HepG2 (cell line): ENCODE measurements at regions not wholly inside any gene's neighbourhood (a gene's known extent, or its start where the extent isn't known, plus 50 kb on each side); places are given as distances from the start of the nearest gene placed in this dataset.
A peak's percentile ranks its signal among the peaks of the same experiment; 100 is the strongest.

ENCODE experiments used
- IKZF4 ChIP-seq: sonication (generic); formaldehyde crosslinking; IDR thresholded peaks from 2 replicates; pipeline ENCODE4 v1.5.1; 2020; ENCODE audit warnings: borderline replicate concordance, mild to moderate bottlenecking, low read depth, missing genetic modification reagents; ENCODE audit errors: not compliant biosample characterization
- NFYC ChIP-seq: IDR thresholded peaks from 2 replicates; pipeline ENCODE4 v1.6.1; 2016; ENCODE audit warnings: missing genetic modification reagents, missing compliant biosample characterization
- ZC3H13 ChIP-seq: sonication (generic); formaldehyde crosslinking; IDR thresholded peaks from 2 replicates; pipeline ENCODE4 v1.8.1; 2023; ENCODE audit warnings: mild to moderate bottlenecking, missing genetic modification reagents, moderate library complexity
- ZNF17 ChIP-seq: sonication (generic); formaldehyde crosslinking; IDR thresholded peaks from 2 replicates; pipeline ENCODE4 v1.5.0; 2020; ENCODE audit warnings: mild to moderate bottlenecking, missing genetic modification reagents
- ZNF329 ChIP-seq: sonication (generic); formaldehyde crosslinking; IDR thresholded peaks from 2 replicates; pipeline ENCODE4 v1.9.0; 2021; ENCODE audit warnings: low read depth, mild to moderate bottlenecking, missing genetic modification reagents
- ZNF430 ChIP-seq: sonication (generic); formaldehyde crosslinking; IDR thresholded peaks from 2 replicates; pipeline ENCODE4 v1.9.0; 2021; ENCODE audit warnings: mild to moderate bottlenecking, missing genetic modification reagents
- ZNF747 ChIP-seq: sonication (generic); formaldehyde crosslinking; IDR thresholded peaks from 2 replicates; pipeline ENCODE4 v1.8.1; 2023; ENCODE audit warnings: missing genetic modification reagents, mild to moderate bottlenecking, borderline replicate concordance
- TF ChIP-seq, protein P1 (sequence below): sonication (generic); formaldehyde crosslinking; IDR thresholded peaks from 2 replicates; pipeline ENCODE4 v1.4.0; 2020; ENCODE audit warnings: missing genetic modification reagents, borderline replicate concordance
- TF ChIP-seq, protein P2 (sequence below): sonication (generic); formaldehyde crosslinking; IDR thresholded peaks from 2 replicates; pipeline ENCODE4 v1.5.0; 2020; ENCODE audit warnings: mild to moderate bottlenecking, missing genetic modification reagents, moderate library complexity
- TF ChIP-seq, protein P3 (sequence below): sonication (generic); formaldehyde crosslinking; IDR thresholded peaks from 2 replicates; pipeline ENCODE4 v1.5.0; 2020; ENCODE audit warnings: mild to moderate bottlenecking, missing genetic modification reagents, borderline replicate concordance
- TF ChIP-seq, protein P4 (sequence below): IDR thresholded peaks from 2 replicates; pipeline ENCODE4 v1.6.1; 2016; ENCODE audit warnings: low read depth, control low read depth
- TF ChIP-seq, protein P5 (sequence below): IDR thresholded peaks from 2 replicates; pipeline ENCODE4 v1.6.1; 2016; ENCODE audit warnings: missing biosample characterization, missing genetic modification reagents, low read depth
- TF ChIP-seq, protein P6 (sequence below): sonication (generic); formaldehyde crosslinking; IDR thresholded peaks from 2 replicates; pipeline ENCODE4 v1.5.0; 2020; ENCODE audit warnings: mild to moderate bottlenecking, missing genetic modification reagents, borderline replicate concordance

DNA sequence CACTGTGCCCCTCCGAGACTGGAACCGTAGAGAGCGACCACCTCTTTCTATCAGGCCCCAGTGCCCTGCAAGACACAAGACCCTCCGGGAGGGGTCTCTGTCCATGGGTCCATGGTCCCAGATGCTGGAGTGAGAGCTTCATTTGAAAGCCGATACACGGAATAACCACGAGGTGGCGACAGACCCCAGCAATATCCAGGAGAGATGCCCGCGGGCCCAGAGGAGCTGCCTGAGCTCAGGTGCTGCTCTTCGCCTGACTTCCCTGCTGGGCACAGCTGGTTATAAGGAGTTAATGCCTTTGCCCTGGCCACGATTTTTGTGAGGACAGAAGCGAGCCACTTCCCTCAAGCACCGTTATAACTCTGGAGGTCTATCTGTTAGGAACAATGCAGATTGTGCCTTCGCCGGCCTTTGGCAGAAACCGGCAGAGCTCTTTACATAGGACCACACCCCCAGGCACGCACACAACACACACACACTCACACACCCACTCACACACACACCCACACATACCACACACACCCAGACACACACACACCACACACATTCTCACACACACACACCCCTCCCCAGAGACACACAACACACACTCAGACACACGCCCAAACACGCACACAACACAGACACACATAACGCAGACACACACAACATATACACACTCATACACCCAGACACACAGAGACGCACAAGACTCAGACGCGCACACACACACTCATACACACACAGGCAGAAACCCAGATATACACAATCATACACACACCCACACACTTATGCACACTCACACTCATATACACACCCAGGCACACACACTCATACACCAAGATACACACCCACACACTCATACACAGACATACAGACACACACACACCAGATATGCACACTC lies 436.4 kb downstream of the SOX9 start (continued):
- TF ChIP-seq, protein P1, sequence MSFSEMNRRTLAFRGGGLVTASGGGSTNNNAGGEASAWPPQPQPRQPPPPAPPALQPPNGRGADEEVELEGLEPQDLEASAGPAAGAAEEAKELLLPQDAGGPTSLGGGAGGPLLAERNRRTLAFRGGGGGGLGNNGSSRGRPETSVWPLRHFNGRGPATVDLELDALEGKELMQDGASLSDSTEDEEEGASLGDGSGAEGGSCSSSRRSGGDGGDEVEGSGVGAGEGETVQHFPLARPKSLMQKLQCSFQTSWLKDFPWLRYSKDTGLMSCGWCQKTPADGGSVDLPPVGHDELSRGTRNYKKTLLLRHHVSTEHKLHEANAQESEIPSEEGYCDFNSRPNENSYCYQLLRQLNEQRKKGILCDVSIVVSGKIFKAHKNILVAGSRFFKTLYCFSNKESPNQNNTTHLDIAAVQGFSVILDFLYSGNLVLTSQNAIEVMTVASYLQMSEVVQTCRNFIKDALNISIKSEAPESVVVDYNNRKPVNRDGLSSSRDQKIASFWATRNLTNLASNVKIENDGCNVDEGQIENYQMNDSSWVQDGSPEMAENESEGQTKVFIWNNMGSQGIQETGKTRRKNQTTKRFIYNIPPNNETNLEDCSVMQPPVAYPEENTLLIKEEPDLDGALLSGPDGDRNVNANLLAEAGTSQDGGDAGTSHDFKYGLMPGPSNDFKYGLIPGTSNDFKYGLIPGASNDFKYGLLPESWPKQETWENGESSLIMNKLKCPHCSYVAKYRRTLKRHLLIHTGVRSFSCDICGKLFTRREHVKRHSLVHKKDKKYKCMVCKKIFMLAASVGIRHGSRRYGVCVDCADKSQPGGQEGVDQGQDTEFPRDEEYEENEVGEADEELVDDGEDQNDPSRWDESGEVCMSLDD (CRISPR knock-in tag), result no peak
- TF ChIP-seq IKZF4 (no peak), ZC3H13 (CRISPR knock-in tag) (no peak), ZNF430 (CRISPR knock-in tag) (0 out of 2 replicates have a peak, but pooled peaks have one; percentile 35), NFYC (CRISPR knock-in tag) (no peak), ZNF747 (CRISPR knock-in tag) (0 out of 2 replicates have a peak, but pooled peaks have one; percentile 32), ZNF17 (CRISPR knock-in tag) (no peak), ZNF329 (CRISPR knock-in tag) (no peak)
- TF ChIP-seq, protein P2, sequence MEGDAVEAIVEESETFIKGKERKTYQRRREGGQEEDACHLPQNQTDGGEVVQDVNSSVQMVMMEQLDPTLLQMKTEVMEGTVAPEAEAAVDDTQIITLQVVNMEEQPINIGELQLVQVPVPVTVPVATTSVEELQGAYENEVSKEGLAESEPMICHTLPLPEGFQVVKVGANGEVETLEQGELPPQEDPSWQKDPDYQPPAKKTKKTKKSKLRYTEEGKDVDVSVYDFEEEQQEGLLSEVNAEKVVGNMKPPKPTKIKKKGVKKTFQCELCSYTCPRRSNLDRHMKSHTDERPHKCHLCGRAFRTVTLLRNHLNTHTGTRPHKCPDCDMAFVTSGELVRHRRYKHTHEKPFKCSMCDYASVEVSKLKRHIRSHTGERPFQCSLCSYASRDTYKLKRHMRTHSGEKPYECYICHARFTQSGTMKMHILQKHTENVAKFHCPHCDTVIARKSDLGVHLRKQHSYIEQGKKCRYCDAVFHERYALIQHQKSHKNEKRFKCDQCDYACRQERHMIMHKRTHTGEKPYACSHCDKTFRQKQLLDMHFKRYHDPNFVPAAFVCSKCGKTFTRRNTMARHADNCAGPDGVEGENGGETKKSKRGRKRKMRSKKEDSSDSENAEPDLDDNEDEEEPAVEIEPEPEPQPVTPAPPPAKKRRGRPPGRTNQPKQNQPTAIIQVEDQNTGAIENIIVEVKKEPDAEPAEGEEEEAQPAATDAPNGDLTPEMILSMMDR (CRISPR knock-in tag), result peak; percentile 97
- TF ChIP-seq, protein P3, sequence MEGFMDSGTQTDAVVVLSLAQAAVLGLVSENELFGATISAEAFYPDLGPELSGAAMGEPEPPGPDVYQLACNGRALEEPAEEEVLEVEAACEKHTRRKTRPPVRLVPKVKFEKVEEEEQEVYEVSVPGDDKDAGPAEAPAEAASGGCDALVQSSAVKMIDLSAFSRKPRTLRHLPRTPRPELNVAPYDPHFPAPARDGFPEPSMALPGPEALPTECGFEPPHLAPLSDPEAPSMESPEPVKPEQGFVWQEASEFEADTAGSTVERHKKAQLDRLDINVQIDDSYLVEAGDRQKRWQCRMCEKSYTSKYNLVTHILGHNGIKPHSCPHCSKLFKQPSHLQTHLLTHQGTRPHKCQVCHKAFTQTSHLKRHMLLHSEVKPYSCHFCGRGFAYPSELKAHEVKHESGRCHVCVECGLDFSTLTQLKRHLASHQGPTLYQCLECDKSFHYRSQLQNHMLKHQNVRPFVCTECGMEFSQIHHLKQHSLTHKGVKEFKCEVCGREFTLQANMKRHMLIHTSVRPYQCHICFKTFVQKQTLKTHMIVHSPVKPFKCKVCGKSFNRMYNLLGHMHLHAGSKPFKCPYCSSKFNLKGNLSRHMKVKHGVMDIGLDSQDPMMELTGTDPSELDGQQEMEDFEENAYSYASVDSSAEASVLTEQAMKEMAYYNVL (CRISPR knock-in tag), result no peak
- TF ChIP-seq, protein P4, sequence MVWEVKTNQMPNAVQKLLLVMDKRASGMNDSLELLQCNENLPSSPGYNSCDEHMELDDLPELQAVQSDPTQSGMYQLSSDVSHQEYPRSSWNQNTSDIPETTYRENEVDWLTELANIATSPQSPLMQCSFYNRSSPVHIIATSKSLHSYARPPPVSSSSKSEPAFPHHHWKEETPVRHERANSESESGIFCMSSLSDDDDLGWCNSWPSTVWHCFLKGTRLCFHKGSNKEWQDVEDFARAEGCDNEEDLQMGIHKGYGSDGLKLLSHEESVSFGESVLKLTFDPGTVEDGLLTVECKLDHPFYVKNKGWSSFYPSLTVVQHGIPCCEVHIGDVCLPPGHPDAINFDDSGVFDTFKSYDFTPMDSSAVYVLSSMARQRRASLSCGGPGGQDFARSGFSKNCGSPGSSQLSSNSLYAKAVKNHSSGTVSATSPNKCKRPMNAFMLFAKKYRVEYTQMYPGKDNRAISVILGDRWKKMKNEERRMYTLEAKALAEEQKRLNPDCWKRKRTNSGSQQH (CRISPR knock-in tag), result no peak
- TF ChIP-seq, protein P5, sequence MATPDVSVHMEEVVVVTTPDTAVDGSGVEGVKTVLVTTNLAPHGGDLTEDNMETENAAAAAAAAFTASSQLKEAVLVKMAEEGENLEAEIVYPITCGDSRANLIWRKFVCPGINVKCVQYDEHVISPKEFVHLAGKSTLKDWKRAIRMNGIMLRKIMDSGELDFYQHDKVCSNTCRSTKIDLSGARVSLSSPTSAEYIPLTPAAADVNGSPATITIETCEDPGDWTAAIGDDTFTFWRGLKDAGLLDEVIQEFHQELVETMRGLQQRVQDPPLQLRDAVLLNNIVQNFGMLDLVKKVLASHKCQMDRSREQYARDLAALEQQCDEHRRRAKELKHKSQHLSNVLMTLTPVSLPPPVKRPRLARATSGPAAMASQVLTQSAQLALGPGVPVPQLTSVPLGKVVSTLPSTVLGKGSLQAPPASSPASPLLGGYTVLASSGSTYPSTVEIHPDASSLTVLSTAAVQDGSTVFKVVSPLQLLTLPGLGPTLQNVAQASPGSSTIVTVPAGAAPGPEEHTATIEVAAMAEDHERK (CRISPR knock-in tag), result no peak
- TF ChIP-seq, protein P6, sequence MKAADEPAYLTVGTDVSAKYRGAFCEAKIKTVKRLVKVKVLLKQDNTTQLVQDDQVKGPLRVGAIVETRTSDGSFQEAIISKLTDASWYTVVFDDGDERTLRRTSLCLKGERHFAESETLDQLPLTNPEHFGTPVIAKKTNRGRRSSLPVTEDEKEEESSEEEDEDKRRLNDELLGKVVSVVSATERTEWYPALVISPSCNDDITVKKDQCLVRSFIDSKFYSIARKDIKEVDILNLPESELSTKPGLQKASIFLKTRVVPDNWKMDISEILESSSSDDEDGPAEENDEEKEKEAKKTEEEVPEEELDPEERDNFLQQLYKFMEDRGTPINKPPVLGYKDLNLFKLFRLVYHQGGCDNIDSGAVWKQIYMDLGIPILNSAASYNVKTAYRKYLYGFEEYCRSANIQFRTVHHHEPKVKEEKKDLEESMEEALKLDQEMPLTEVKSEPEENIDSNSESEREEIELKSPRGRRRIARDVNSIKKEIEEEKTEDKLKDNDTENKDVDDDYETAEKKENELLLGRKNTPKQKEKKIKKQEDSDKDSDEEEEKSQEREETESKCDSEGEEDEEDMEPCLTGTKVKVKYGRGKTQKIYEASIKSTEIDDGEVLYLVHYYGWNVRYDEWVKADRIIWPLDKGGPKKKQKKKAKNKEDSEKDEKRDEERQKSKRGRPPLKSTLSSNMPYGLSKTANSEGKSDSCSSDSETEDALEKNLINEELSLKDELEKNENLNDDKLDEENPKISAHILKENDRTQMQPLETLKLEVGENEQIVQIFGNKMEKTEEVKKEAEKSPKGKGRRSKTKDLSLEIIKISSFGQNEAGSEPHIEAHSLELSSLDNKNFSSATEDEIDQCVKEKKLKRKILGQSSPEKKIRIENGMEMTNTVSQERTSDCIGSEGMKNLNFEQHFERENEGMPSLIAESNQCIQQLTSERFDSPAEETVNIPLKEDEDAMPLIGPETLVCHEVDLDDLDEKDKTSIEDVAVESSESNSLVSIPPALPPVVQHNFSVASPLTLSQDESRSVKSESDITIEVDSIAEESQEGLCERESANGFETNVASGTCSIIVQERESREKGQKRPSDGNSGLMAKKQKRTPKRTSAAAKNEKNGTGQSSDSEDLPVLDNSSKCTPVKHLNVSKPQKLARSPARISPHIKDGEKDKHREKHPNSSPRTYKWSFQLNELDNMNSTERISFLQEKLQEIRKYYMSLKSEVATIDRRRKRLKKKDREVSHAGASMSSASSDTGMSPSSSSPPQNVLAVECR (CRISPR knock-in tag), result no peak
